ENCODE measurements at regions not wholly inside any gene's neighbourhood (a gene's known extent, or its start where the extent isn't known, plus 50 kb on each side); places are given as distances from the start of the nearest gene placed in this dataset.
"Not testable (repeated sequence)": the region's sequence is repeated elsewhere in the genome, so short reads cannot be mapped to it uniquely, and the experiment has no call there.

DNA sequence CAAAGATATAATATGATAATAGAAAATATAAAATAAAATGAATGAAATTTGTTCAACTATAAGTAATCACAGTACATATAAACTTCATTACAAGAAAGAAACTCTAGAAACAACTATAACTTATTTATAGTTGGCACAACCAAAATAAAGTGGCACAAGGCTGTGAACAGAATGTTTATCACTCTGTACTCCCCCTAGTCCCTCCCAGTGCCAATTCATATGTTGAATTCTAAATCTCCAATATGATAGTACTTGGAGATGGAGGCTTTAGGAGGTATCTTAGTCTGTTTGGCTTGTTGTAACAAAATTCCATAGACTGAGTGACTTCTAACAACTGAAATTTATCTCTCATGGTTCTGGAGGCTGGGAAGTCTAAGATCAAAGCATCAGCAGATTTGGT is 145.0 kb upstream of the TMEM229A start:
- no peak for DNase-seq (ENCODE audit: low read depth in 2 of 3, low spot score in 2 of 3)

- not testable (repeated sequence) for DNase-seq (ENCODE audit: low read depth in 2 of 3, low spot score in 2 of 3)
Observed at GRCh38 chr7:124171812-124172211, 138.9 kb upstream of the TMEM229A start.

DNA sequence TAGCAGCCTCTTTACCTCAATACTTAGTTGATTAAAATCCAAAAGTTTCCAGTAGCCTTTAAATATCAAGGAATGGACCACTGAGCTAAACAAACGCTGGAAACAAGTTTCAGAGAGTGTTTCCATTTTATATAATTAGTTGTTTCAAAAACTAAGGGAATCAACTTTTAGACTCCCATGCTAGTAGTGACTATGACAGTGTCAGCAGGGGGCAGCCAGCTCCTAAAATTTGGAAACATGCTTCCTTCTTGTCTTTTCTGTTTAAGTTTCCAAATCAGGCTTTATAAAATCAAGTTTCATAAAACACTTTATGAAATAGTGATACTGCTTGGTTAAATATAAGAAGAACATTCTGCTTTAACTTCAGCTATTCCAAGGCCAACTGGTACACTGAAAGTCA is 138.2 kb upstream of the TMEM229A start:
- DNase-seq (ENCODE audit: low read depth in 2 of 3, low spot score in 2 of 3): no peak

DNA sequence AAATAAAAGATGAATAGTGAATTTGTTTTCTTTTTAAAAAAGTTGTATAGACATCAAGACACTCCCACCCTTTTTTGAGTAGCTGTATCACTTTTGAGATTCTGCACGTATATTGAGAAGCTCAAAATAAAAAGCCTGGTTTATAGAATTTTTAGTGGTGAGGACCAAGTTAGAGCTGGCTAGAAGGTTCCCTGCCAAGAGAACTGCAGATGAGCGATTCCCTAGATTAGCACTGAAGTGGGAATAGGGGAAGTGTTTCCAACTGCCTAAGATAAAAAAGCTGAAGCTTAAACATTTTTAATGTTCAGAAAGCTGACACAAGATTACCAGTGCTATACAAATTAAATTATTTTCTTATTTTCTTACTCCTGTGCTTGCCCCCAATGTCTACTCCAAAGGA is 135.7 kb upstream of the TMEM229A start:
- no peak for DNase-seq (ENCODE audit: low read depth in 2 of 3, low spot score in 2 of 3)

GRCh38 chr7:124162667-124163066 is 129.8 kb upstream of the TMEM229A start:
- no peak for DNase-seq (ENCODE audit: low read depth in 2 of 3, low spot score in 2 of 3)

- DNase-seq (ENCODE audit: low read depth in 2 of 3, low spot score in 2 of 3): peak in 1 of 3 donors; percentile 3
Observed at GRCh38 chr7:124155432-124156022, 122.7 kb upstream of the TMEM229A start.

GRCh38 chr7:124152859-124153692 is 120.2 kb upstream of the TMEM229A start:
- DNase-seq (ENCODE audit: low read depth in 2 of 3, low spot score in 2 of 3): peak in 1 of 3 donors; percentile 8

- no peak for DNase-seq (ENCODE audit: low read depth in 2 of 3, low spot score in 2 of 3)
Observed at GRCh38 chr7:124137664-124138063, 104.8 kb upstream of the TMEM229A start.

- DNase-seq (ENCODE audit: low read depth in 2 of 3, low spot score in 2 of 3): no peak
Observed at GRCh38 chr7:124124201-124124600, 91.3 kb upstream of the TMEM229A start.

DNA sequence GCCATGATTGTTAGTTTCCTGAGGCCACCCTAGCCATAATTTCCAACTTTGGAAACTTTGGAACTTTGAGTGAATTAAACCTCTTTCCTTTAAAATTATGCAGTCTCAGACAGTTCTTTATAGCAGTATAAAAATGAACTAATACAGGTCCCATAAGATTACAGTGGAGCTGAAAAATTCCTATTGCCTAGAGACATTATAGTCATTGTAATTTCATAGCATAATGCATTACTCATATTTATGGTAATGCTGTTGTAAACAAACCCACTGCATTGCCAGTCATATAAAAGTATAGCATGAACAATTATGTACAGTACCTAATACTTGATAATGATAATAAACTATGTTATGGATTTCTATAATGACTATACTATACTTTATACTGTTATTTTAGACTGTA is 88.0 kb upstream of the TMEM229A start:
- DNase-seq (ENCODE audit: low read depth in 2 of 3, low spot score in 2 of 3): no peak

DNA sequence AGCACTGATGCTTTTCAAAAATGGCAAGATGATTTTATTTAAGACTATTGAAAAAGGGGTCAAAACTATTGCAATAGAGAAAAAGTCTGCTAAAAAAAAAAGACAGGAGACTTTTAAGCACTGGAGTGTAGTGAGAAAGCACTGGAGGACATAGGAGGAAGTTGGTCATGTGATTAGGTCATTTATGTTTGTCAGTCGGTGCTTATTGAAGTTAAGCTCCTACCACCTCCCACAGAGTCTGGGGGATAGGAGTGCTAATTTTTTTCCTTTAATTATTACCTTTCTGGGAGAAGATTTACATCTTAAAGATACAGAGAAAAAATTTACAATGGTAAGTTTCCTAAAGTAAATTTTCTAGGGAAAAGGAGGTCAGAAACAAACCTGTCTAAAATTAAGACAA is 80.2 kb upstream of the TMEM229A start:
- DNase-seq (ENCODE audit: low read depth in 2 of 3, low spot score in 2 of 3): no peak

DNA sequence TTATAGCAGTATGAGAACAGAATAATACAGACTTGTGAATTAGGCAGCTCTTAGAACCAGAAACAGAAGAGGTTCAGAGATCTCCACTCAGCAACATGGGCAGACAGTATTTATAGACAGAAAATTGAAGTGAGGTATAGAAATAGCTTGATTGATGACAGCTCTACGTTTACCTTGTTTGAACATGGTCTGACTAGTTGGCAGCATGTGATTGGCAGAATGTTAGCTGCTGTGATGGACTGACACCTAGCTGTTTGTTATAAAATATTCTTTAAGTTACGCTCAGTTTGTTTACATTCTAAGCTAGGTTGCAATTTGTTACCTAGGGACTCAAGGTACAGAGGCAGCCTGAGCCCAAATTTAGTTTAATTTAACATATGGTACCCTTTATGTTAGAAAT is 73.7 kb upstream of the TMEM229A start:
- no peak for DNase-seq (ENCODE audit: low read depth in 2 of 3, low spot score in 2 of 3)

DNA sequence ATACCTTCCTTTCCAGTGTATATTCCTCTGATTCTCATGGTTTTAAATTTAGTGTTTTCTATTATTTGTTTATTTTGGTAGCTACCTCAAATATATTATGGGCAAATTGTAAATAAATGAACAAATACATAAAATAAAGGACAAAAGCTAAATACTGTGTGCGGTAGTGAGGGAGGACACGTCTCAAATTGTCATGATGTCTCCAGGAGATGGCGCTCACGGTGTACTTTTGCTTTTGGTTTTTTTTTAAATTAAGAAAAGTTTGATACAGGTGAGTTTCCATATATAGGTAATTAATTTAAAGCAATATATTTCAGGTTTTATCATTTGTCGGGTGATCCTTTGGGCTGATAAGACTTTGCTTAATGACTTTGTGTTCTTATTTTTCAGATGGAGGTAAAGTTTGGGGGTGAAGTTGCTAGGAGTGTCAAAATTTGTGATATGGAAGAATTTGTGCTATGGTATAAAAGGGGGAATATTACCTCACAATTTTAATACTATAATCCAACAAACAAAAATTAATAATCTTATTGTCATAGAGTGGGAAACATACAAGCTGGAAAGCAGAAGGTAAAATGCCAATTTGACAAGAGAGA is 68.4 kb upstream of the TMEM229A start:
- DNase-seq (ENCODE audit: low read depth in 2 of 3, low spot score in 2 of 3): peak in 2 of 3 donors; percentile 0 to 8

DNA sequence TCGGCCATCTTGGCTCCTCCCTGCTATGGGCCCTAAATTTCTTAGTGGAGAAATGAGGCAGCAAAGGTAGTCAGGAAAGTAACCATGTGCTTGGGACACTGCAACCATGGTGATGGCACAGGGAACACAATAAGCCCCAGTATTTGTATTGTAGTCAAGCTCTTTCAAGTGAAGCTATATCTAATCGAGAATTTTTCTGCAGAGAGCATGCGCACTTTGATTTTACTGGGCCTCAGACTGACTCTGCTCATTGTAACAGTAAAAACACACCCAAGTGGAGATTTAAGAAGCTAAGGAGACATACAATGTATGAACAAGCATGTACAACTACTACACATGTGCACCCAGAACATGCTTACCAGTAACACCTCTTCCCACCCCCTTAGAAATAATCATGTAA is 67.3 kb upstream of the TMEM229A start:
- DNase-seq (ENCODE audit: low read depth in 2 of 3, low spot score in 2 of 3): no peak

DNA sequence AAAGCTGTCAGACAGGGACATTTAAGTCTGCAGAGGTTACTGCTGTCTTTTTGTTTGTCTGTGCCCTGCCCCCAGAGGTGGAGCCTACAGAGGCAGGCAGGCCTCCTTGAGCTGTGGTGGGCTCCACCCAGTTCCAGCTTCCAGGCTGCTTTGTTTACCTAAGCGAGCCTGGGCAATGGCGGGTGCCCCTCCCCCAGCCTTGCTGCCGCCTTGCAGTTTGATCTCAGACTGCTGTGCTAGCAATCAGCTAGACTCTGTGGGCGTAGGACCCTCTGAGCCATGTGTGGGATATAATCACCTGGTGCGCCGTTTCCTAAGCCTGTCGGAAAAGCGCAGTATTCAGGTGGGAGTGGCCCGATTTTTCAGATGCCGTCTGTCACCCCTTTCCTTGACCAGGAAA is 66.7 kb upstream of the TMEM229A start:
- DNase-seq (ENCODE audit: low read depth in 2 of 3, low spot score in 2 of 3): not testable (repeated sequence)

DNA sequence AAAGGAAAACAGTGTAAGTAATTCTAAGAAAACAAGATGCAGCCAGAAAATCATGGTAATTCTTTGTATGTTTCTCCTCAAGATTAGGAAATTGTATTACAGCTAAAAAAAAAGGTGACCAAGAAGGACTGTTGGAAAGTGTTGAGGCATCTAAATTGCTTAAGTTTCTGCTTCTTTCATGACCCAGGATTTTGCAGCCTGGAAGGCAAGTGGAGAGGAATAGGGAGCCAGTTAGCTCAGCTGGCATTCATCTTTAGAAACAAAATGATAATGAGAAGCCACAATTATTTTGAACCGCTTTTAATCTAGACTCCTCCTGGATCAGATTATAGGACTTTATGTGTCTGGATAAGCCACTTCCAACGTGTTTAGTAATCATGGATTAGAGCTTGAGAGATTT is 56.8 kb upstream of the TMEM229A start:
- no peak for DNase-seq (ENCODE audit: low read depth in 2 of 3, low spot score in 2 of 3)

GRCh38 chr7:124088590-124088989 is 55.7 kb upstream of the TMEM229A start:
- no peak for DNase-seq (ENCODE audit: low read depth in 2 of 3, low spot score in 2 of 3)

DNA sequence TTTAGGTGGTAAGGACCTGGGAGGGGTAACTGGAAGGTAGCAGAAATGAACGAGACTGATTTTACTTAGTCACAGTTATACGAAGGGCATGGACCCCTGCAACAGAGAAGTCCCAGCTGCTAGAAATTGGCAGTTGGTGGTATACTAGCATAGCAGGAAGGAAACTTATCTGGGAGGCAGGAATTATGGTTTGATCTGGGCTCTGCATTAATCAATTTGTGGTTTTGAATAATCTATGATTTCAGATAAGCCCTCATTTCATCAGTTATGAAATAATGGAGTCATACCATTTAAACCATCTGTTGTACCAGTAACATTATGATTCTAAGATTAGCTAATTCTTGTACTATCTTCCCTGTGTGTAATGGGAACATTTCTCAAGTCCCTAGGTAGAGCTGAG is 54.0 kb upstream of the TMEM229A start:
- DNase-seq (ENCODE audit: low read depth in 2 of 3, low spot score in 2 of 3): no peak

DNA sequence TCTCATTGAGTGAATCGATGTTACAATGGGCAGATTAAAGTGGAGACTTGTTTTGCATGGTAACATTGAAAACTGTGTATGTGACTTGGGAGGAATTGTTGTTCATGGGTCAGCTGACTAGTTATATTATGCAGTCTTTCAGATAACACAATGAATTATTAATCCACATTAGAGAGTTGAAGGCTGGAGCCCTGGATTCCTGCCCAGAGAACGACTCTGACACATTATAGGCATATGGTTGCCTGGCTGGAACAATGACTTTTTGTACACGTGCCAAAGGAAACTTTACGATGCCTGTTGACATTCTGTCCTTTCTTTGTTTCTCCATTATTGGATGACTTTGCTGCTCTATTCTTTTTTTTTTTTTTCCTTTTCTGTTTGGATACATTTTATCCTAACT is 52.3 kb upstream of the TMEM229A start:
- no peak for DNase-seq (ENCODE audit: low read depth in 2 of 3, low spot score in 2 of 3)

- DNase-seq (ENCODE audit: low read depth in 2 of 3, low spot score in 2 of 3): no peak
Observed at GRCh38 chr7:124084024-124084423, 51.2 kb upstream of the TMEM229A start.

All from hematopoietic multipotent progenitor cell (in vitro differentiated cells).